Posterior cingulate gyrus (tissue), 11 donors: ENCODE measurements at regions not wholly inside any gene's neighbourhood (a gene's known extent, or its start where the extent isn't known, plus 50 kb on each side); places are given as distances from the start of the nearest gene placed in this dataset.

Source experiments
- DNase-seq, 10 donors: peaks; one replicate each; pipeline versions ENCODE4 v3.0.0 to v3.0.0-alpha.2; 2020 to 2021; ENCODE audit warnings: mixed read lengths in 3 of 10
- intact Hi-C: fragments of 100-400 bp; cut with DNase I; formaldehyde crosslinking; loops from one replicate; pipeline ENCODE4 v1.15.1; 2023

DNA sequence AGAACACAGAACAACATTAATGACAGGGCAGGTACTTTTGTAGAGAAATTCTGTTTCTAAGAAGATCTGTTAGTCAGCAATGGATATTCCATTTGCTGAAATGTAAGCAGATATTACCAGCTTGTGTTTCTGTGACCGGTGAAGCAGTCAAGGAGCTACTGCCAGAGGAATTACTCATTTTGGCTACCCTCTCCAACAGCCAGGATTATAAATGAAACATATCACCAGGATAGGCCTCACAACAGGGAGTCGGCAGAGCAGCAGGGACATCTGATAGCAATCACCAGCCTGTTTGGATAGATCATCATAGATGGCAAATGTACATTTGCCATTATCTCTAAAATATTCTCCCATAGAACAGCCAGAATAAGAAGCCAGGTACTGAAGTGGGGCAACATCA lies 440.7 kb downstream of the KCNH5 start:
- DNase-seq, result no peak
- intact Hi-C loops, result no loop called here

DNA sequence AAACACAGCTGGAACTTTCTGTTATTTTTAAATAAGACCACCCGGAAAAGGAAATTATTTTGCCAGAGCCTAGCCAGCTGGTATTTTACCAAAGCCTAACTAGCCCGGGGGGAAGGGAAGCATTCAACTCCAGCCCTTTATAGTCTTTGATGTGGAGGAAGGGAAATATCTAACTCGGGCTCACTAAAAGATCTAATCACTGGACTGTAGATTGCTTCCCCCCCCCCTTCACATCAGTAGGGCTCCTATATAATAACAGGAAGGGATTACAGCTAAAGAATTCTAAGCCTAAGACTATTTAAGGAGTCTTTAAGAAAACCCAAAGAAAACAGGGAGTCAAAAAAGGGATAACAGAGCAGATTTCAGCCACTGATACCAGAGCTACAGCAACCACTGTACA lies 431.1 kb downstream of the KCNH5 start:
- DNase-seq, result no peak
- intact Hi-C loops, result no loop called here

DNA sequence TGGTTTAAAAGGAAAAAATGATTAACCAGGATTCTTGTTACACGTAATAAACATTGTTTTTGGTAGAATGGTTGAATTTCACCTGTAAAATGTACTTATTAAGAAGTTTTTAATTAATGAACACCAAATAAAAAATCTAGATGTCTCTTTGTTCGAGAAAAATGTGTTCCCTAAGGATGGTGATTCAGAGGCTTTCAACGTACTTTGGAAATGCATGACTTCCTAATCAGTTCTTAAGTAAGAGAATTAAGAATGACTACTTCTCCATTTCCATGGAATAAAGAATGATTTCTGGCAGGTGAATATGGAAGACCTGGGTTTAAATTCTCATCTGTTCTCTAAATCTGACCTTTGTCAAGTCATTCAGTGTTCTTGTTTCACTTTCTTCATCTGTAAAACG lies 428.6 kb downstream of the KCNH5 start:
- DNase-seq, result no peak
- intact Hi-C loops, result no loop called here

DNA sequence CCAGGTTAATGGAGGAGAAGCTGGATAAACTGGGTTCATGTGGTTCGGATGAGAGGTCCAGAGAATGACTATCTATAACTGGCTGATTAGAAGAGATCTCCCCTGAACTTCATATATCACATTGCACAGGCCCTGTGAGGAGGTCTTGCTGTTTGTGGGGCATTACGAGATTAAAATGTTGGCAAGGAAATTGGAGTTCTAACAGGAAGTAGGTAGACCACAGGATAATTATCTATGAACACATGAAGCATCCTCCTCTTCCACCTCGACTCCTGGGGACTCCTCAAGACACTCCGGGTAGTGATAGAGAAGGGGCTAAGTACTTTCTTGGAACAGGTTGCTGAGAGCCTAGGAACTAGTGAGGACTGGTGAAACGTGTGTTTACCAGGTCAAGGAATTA lies 418.8 kb downstream of the KCNH5 start:
- intact Hi-C loops, result no loop called here
- DNase-seq, result no peak

DNA sequence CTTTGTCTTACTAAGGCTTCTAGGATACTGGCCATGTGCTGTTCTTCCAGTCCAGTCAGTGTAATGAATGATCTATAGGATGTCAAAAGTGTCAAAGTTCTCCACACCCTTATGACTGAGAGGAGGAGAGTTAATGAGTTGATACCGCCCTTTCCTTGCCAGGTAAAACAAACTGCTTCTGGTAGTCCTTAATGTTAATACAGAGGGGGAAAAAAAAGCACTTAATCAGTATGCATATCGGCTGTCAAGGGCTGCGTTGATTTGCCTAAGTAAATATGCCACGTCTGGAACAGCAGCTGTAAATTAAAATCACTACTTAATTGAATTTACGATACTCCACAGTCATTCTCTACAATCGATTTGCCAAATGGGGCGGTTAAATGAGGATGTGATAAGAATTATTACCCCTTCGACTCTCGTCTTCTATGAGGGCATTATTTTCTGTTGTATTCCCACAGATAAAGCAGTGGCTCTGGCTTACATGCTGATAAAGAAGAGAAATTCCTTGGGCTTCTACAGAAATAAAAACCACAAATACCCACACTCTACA lies 416.0 kb downstream of the KCNH5 start:
- intact Hi-C loops, result no loop called here
- no peak for DNase-seq

DNA sequence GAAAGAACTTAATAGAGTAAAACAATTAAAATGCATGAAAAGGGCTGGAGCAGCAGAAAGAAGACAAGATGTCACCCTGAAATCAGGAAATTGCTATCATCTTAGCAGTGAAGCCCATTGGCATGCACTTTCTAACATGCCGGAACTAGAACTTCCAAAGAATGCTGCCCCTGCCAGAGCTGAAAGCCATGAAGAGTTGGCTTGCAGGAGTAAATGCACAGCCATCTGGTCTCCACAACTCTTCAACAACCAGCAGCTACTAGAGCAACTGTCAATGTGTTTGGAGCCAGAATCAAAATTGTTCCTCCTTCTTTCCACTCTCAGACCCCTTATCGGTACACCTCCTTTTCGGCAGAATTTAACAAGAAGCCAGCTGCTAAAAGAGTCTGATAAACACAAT lies 414.1 kb downstream of the KCNH5 start:
- DNase-seq, result peak in 1 of 10 donors; percentile 38
- intact Hi-C loops, result no loop called here

DNA sequence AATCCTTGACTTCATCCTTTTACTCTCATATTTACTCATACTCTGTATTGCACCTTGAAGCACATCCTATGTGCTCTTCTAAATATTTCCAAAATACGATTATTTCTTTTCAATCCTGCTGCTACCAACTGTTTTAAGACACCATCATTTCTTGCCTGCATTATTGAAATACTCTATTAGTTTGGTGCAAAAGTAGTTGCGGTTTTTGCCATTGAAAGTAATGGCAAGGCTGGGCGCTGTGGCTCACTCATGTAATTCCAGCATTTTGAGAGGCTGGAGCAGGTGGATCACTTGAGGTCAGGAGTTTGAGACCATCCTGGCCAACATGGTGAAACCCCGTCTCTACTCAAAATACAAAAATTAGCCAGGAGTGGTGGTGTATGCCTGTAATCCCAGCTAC lies 412.5 kb downstream of the KCNH5 start:
- no peak for DNase-seq
- intact Hi-C loops, result no loop called here

DNA sequence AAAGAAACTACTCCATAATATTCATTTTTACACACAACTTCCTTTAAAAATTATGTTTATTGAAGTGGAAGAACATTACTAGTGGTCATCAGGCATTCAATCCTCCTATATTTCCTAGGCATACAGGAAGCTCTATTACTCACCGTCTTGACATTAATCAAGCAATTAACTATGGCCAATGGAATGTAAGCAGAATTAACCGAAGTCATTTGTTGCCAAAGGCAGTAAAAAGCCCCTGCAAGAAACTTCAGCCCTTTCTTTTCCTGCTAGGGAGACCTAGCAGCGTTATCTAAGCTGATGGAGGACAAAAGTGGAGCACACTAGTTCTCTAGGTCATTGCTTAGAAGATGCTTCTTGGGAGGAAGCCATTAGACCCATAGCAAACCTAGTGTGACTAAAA lies 399.6 kb downstream of the KCNH5 start:
- intact Hi-C loops, result no loop called here
- DNase-seq, result no peak
